Coronary artery (tissue), 2 donors: ENCODE measurements at regions not wholly inside any gene's neighbourhood (a gene's known extent, or its start where the extent isn't known, plus 50 kb on each side); places are given as distances from the start of the nearest gene placed in this dataset.

ENCODE experiments used
- DNase-seq: peaks from one replicate; pipeline ENCODE4 v3.0.0-alpha.2; 2017; ENCODE audit warnings: low spot score
- H3K27ac ChIP-seq, 2 donors: fragments of 200-600 bp; sonication (generic); one replicate each; pipeline ENCODE4 v1.5.1; 2016 to 2019
- H3K4me3 ChIP-seq: fragments of 200-600 bp; sonication (generic); 2 replicates; pipeline ENCODE4 v1.5.1; 2016; ENCODE audit warnings: mild to moderate bottlenecking, moderate library complexity
- CTCF ChIP-seq: fragments of 200-600 bp; sonication (generic); IDR thresholded peaks from one replicate; pipeline ENCODE4 v1.5.1; 2019; ENCODE audit warnings: antibody characterized with exemption

- Histone ChIP-seq H3K4me3 (no peak overlapping the region), H3K27ac (peak overlapping the region; percentile 73 to 82)
- DNase-seq, result no peak
- TF ChIP-seq CTCF, result no peak
Observed at GRCh38 chr5:159752622-159753275, 163.5 kb upstream of the ADRA1B start.

DNA sequence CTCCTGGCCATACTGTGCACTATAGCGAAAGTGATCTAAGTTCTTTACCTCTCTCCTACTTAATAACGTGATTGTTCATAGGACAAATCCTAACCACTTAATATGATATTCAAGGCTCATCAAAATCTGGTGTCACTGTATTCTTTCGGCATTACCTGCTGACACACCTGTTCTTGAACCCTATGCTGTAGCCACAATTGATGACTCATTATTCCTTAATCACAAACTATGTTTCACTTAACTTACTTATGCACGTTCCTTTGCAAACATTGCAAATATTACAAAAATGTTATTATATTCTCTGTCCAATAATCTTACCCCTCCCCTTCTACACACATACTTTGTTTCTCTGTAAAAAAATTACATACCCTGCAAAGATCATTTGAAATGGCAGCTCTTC lies 158.1 kb upstream of the ADRA1B start:
- TF ChIP-seq CTCF, result no peak
- DNase-seq, result no peak
- no peak overlapping the region for H3K27ac ChIP-seq
- no peak overlapping the region for H3K4me3 ChIP-seq

DNA sequence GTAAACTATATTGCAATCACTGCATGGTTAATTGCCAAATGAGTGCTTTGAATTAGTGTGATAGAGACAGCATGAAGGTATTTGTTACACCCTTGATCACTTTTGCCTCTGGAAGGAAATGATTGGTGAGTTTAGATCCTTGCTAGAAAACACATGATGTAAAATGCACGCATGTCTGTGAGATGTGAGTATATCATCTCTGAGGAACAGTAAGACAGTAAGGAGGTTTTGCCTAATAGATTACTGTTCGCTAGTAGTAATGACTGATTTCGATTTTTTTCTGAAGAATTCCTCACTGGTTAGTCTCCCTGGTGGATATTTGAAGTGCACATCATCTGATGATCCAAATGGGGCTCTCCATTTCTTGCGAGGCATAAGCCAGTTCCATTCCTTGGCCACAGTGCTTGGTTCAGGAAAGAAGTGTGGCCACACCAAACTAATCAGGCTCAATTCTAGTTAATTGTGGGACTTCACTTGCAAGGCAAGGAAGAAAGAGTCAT lies 156.4 kb upstream of the ADRA1B start:
- TF ChIP-seq CTCF, result no peak
- Histone ChIP-seq H3K27ac (no peak overlapping the region), H3K4me3 (no peak overlapping the region)
- DNase-seq, result no peak

DNA sequence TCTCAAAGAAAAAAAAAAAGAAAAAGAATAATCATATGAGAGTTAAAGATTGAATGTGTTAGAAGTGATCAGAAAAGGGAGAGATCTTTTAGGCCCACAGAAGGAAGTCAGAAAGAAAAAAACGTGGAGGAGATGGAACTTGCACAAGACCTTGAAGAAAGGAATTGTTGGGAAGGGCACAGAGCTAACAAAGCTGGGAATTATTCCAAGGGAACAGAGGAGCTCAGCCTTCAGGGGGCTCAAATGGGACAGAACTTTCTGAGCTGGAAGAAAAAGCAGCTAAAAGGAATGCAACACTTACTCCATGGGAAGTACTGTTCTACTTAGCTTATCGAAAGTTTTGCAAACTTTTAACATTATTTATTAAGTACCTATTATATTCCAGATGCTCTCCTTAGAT lies 153.4 kb upstream of the ADRA1B start:
- no peak for DNase-seq
- no peak for TF ChIP-seq CTCF

DNA sequence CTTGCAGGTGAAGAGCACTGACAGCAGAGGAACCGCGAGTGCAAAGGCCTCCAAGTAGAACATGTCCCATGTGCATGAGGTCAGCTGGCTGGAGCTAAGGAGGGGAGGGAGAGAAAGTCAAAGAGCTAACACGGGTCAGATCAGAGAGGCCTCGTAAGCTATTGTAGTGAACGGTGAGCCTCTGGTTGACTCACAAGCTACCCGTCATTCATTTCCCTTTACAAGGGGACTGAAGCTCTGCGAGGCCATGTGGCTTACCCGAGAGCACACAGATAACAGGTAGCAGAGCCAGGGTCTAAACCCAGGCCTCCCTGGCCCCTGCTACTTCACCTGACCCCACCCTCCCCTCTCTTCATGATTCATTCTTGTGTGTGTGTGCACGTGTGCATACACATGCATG lies 152.7 kb upstream of the ADRA1B start:
- no peak for DNase-seq
- TF ChIP-seq CTCF, result no peak
- H3K4me3 ChIP-seq, result no peak overlapping the region
- H3K27ac ChIP-seq, result peak overlapping the region in 1 of 2 donors; percentile 49

More for the DNA sequence above, 153.4 kb upstream of the ADRA1B start:
- H3K27ac ChIP-seq, result no peak overlapping the region
- H3K4me3 ChIP-seq, result no peak overlapping the region

DNA sequence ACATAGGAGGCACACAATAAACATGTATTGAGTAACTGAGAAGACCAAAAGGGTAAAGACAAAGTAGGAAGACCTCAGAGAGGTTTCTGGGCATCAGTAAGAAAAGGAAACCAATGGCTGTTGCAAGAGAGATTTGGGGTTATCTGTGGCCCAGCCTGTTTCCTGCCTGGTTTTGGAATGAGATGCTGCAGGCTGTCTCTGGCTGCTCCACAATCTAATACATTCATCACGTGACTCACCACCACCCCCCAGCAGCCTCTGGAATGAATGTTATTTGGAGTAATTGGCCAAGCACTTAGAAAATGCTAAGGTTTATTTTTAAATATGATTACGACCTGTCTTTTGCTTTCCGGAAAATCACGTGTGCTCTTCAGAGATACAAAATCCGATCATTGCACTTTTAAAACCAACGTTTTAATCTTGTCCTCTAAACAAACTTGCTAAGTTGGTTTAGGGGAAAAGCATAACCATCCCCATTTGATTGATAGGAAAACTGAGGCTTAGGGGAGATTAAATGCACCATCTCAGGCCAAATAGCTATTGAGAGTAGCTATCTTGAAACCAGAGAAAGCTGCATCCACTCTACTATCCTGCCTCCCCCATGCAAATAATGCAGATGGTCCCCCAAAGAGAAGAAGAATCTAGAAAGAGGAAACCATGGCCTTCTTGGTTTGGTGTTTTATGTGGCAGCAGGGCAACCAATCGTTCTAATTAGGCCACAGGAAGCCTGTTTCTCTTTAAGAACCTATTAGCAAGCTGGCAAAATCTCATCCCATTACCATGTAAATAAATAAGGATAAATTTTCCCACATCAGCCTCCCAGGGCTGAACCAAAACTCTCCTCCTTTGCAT lies 151.8 kb upstream of the ADRA1B start:
- no peak for TF ChIP-seq CTCF
- H3K4me3 ChIP-seq, result no peak overlapping the region
- peak overlapping the region in 1 of 2 donors; percentile 49 for H3K27ac ChIP-seq
- DNase-seq, result no peak

GRCh38 chr5:159765135-159765433 lies 151.2 kb upstream of the ADRA1B start:
- Histone ChIP-seq H3K4me3 (no peak overlapping the region), H3K27ac (peak overlapping the region in 1 of 2 donors; percentile 38)
- no peak for DNase-seq
- TF ChIP-seq CTCF, result no peak
